ENCODE measurements at regions not wholly inside any gene's neighbourhood (a gene's known extent, or its start where the extent isn't known, plus 50 kb on each side); places are given as distances from the start of the nearest gene placed in this dataset.

DNA sequence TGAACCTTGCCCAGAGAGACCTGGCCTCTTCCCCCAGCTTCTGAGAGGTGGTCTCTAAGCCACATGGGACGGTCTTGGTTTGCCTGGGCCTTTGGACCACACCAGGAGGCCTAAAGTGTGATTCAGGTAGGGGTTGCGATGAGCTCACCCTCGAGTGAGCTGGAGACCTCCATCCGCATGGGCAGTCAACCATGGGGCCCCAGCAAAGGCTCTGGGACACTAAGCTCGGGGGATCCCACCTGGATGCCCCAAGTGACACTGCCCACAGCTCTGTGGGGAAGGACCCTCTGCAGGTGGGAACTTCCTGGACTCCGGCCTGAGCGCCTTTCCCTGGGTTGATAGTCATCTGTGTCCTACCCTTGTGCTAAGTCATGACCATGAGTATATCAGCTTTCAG lies 57.1 kb upstream of the FAM20C start:
- TF ChIP-seq CTCF (conservative IDR thresholded peaks at IDR 0.05; ENCODE audit: low read depth, low read length): no peak
- TF ChIP-seq EZH2 (IDR thresholded peaks at IDR 0.05; ENCODE audit: low read length, unreplicated experiment): no peak
- no peak for TF ChIP-seq EZH2phosphoT487 (IDR thresholded peaks at IDR 0.05; ENCODE audit: borderline replicate concordance, low read length)
